NCI-H1105 (cell line): ENCODE measurements at regions not wholly inside any gene's neighbourhood (a gene's known extent, or its start where the extent isn't known, plus 50 kb on each side); places are given as distances from the start of the nearest gene placed in this dataset.

ENCODE experiments used
- DNase-seq: peaks from one replicate; lab custom pipeline; 2025; lab: John Stamatoyannopoulos, UW

GRCh38 chr20:4559106-4559505 is 127.2 kb upstream of the PRNP start:
- DNase-seq: no peak

GRCh38 chr20:4556781-4557180 is 129.5 kb upstream of the PRNP start:
- DNase-seq: no peak

GRCh38 chr20:4555188-4555890 is 130.9 kb upstream of the PRNP start:
- DNase-seq: no peak

GRCh38 chr20:4554346-4554745 is 131.9 kb upstream of the PRNP start:
- no peak for DNase-seq

GRCh38 chr20:4552075-4552640 is 134.1 kb upstream of the PRNP start:
- no peak for DNase-seq

GRCh38 chr20:4550740-4551139 is 135.5 kb upstream of the PRNP start:
- DNase-seq: no peak

GRCh38 chr20:4549711-4550259 is 136.5 kb upstream of the PRNP start:
- no peak for DNase-seq

GRCh38 chr20:4548552-4548951 is 137.7 kb upstream of the PRNP start:
- no peak for DNase-seq

GRCh38 chr20:4546786-4547185 is 139.5 kb upstream of the PRNP start:
- no peak for DNase-seq

- no peak for DNase-seq
Observed at GRCh38 chr20:4546342-4546741, 139.9 kb upstream of the PRNP start.

- DNase-seq: no peak
Observed at GRCh38 chr20:4545526-4545925, 140.7 kb upstream of the PRNP start.

- DNase-seq: no peak
Observed at GRCh38 chr20:4544765-4545164, 141.5 kb upstream of the PRNP start.

- no peak for DNase-seq
Observed at GRCh38 chr20:4542270-4542669, 144.0 kb upstream of the PRNP start.

- no peak for DNase-seq
Observed at GRCh38 chr20:4534315-4534714, 151.9 kb upstream of the PRNP start.

- DNase-seq: no peak
Observed at GRCh38 chr20:4533368-4534133, 152.7 kb upstream of the PRNP start.

- DNase-seq: no peak
Observed at GRCh38 chr20:4532772-4533171, 153.5 kb upstream of the PRNP start.

GRCh38 chr20:4524792-4525191 is 161.5 kb upstream of the PRNP start:
- no peak for DNase-seq

- no peak for DNase-seq
Observed at GRCh38 chr20:4524307-4524706, 161.9 kb upstream of the PRNP start.

GRCh38 chr20:4522310-4522709 is 163.9 kb upstream of the PRNP start:
- no peak for DNase-seq

GRCh38 chr20:4521170-4521968 is 164.9 kb upstream of the PRNP start:
- DNase-seq: no peak

- DNase-seq: no peak
Observed at GRCh38 chr20:4519534-4519933, 166.7 kb upstream of the PRNP start.

- DNase-seq: no peak
Observed at GRCh38 chr20:4516876-4517275, 169.4 kb upstream of the PRNP start.
